Effector memory CD8-positive, alpha-beta T cell (primary cell): ENCODE measurements at regions not wholly inside any gene's neighbourhood (a gene's known extent, or its start where the extent isn't known, plus 50 kb on each side); places are given as distances from the start of the nearest gene placed in this dataset.

Experiments used
- ATAC-seq: fragments of 150-1000 bp; cut with Tn5 transposase; replicated peaks from 2 replicates; pipeline ENCODE4 v1.10.0; 2021; ENCODE audit warnings: mild to moderate bottlenecking, moderate library complexity
- DNase-seq, 3 experiments: peaks; one replicate each; pipeline ENCODE4 v3.0.0; 2021
- H3K27ac Mint-ChIP-seq, 2 donors: one replicate each; pipeline ENCODE4 v1.8.0; 2022; ENCODE audit warnings: mild to moderate bottlenecking in 2 of 2, mixed read lengths in 2 of 2, moderate library complexity in 2 of 2
- H3K27me3 Mint-ChIP-seq, 2 donors: one replicate each; pipeline ENCODE4 v1.8.0; 2022; ENCODE audit warnings: mixed read lengths in 2 of 2
- H3K36me3 Mint-ChIP-seq: one replicate; pipeline ENCODE4 v1.8.0; 2022; ENCODE audit warnings: mild to moderate bottlenecking, moderate library complexity, mixed read lengths; ENCODE audit not compliant: insufficient read depth
- H3K4me1 Mint-ChIP-seq, 2 donors: one replicate each; pipeline ENCODE4 v1.8.0; 2022; ENCODE audit warnings: low read depth in 2 of 2, mixed read lengths in 2 of 2
- H3K4me3 Mint-ChIP-seq, 2 donors: one replicate each; pipeline ENCODE4 v1.8.0; 2022; ENCODE audit warnings: mild to moderate bottlenecking in 2 of 2, mixed read lengths in 2 of 2, moderate library complexity in 2 of 2
- H3K9me3 Mint-ChIP-seq, 2 donors: one replicate each; pipeline ENCODE4 v1.8.0; 2022; ENCODE audit warnings: mixed read lengths in 2 of 2

DNA sequence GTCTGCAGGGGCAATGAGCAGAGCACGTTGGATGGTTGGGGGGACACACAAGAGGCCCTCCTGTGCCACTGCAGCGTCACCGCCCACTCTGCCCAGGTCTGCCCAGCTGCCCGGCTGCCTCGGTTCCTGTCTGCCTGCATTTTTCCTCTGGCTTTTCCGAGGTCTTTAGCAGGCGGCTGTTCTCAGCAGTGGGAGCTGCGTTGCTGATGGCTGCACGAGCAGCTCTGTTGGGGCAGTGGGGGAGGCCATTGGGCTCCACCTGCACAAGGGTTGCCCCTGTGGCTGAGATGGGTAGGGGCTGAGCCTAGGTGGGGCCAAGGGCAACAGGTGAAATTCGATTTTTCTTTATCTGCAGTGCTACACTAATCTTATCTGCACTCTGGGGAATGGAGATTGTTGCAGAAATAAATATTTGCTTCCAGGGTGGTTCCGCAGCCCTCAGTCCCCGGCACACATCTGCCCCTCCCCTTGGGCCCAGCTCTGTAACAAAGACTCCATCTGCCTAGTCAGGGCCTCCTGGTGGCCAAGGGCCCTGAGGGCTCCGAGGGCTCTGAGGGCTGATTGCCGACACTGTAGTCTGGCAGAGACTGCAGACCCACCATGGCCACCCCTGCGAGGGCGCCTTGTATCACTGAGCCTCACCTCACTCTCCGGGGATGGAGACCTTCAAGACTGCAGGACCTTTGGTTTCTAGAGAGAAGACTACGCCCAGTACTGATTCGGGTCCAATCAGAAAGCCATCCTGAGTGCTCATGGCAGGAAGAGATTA is 141.7 kb upstream of the SHH start:
- H3K4me3 Mint-ChIP-seq, result no peak overlapping the region
- no peak for DNase-seq
- H3K4me1 Mint-ChIP-seq, result no peaks in the 10 kb centered on the region
- ATAC-seq, result no peak
- no peaks in the 10 kb centered on the region for H3K9me3 Mint-ChIP-seq
- no peaks in the 10 kb centered on the region for H3K36me3 Mint-ChIP-seq
- H3K27me3 Mint-ChIP-seq, result peaks cover 7 to 16% of the 10 kb centered on the region in 2 donors
- no peak overlapping the region for H3K27ac Mint-ChIP-seq

DNA sequence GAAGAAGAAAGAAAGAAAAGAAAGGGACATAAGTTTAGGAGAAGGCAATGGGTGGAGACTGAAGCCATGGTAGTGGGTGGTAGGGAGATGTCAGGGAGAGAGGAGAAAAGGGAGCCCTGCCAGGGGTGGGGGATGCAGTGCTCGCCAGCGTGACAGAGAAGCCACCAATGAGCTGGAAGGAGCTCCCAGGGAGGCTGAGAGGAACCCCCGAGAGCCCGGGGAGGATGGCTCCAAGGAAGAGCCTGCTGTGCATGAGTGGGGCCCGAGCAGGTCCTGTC is 141.2 kb upstream of the SHH start:
- Mint-ChIP-seq H3K27me3 (peaks cover 7 to 21% of the 10 kb centered on the region in 2 donors), H3K36me3 (no peaks in the 10 kb centered on the region), H3K27ac (no peak overlapping the region), H3K4me1 (no peaks in the 10 kb centered on the region), H3K9me3 (no peaks in the 10 kb centered on the region), H3K4me3 (no peak overlapping the region)
- DNase-seq (no peak), ATAC-seq (no peak)

DNA sequence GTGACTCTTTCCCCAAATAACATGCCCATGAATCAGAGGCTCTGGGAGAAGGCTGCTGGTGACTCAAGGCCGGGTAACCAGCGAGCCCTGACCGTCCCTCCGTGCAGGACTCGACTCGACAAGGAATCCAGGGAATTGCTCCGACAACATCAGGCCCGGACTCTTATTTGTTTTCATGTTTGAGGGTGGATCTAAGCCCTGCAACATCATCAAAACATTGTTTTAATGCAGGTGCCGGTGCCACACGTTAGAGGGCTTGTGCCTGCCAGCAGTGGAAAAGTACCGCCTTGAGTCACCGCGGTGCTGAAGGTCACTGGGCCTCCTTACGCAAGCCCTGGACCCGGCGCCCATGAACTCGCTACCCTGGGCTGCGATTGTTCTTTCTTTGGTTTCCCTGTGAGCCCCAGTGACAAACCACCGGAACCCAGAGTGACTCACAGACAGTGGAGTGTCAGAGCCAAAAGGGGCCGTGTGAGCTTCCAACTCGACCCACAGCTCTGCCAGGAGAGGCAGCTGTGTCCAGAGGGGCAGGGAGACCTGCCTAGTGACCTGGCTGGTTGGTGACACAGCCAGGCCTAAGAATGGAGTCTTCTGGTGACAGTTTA is 139.4 kb upstream of the SHH start:
- Mint-ChIP-seq H3K27ac (no peak overlapping the region), H3K36me3 (no peaks in the 10 kb centered on the region), H3K9me3 (no peaks in the 10 kb centered on the region), H3K27me3 (peaks cover 7 to 26% of the 10 kb centered on the region in 2 donors), H3K4me3 (no peak overlapping the region), H3K4me1 (no peaks in the 10 kb centered on the region)
- DNase-seq, result no peak
- no peak for ATAC-seq

DNA sequence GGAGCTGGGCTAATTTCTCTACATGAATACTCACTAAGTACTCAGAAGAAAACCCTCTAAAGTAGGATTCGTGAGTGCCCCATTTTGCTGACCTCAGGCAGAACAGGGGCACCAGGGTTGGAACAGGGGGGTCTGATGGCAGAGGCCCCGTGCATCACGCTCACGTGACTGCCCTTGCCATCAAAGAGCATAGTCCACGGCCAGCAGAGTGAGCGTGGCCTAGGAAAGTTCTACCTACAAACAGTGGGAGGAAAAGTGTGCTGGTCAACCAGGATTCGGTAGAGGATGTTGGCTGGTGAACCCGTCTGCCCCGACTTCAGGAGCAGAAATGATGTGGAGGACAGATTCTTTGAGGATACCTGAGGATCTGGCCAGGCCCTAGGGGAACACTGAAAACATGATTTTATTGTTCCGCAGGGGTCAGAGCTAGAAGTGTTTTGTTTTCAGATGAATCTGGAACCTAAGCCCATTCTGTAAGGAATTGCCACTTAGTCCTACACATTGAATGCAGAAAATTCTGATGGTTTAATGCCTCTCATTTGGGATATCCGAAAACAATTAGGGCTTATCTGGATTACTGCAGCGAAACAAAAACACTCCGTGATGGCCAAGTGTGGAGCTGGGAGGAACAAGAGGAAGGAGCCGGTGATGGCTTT is 138.8 kb upstream of the SHH start:
- no peak overlapping the region for H3K27ac Mint-ChIP-seq
- DNase-seq (no peak), ATAC-seq (no peak)
- no peaks in the 10 kb centered on the region for H3K36me3 Mint-ChIP-seq
- peaks cover 0 to 2% of the 10 kb centered on the region in 2 donors for H3K9me3 Mint-ChIP-seq
- no peaks in the 10 kb centered on the region for H3K4me1 Mint-ChIP-seq
- H3K27me3 Mint-ChIP-seq, result peaks cover 7 to 26% of the 10 kb centered on the region in 2 donors
- H3K4me3 Mint-ChIP-seq, result no peak overlapping the region

DNA sequence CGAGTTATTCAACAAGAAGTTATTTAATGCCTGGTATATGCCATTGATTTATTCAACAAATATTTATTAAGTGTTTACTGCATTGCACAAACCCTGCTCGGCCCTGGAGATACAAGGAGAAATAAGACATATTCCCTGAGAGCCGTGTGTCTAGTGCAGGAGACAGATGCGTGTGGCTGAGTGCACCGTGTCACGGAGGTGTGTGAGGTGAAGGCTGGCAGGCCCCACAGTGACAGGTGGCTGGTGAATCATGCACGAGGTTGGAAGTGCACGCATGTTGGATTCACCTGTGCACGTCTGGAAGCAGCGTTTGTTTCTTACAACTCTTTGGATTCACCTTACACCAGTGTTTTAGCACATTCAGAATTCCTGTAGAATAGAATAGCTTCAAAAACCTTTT is 136.6 kb upstream of the SHH start:
- DNase-seq (no peak), ATAC-seq (no peak)
- H3K4me3 Mint-ChIP-seq, result no peak overlapping the region
- H3K9me3 Mint-ChIP-seq, result peaks cover 0 to 7% of the 10 kb centered on the region in 2 donors
- H3K27me3 Mint-ChIP-seq, result peaks cover 7 to 26% of the 10 kb centered on the region in 2 donors
- H3K36me3 Mint-ChIP-seq, result no peaks in the 10 kb centered on the region
- no peaks in the 10 kb centered on the region for H3K4me1 Mint-ChIP-seq
- no peak overlapping the region for H3K27ac Mint-ChIP-seq

DNA sequence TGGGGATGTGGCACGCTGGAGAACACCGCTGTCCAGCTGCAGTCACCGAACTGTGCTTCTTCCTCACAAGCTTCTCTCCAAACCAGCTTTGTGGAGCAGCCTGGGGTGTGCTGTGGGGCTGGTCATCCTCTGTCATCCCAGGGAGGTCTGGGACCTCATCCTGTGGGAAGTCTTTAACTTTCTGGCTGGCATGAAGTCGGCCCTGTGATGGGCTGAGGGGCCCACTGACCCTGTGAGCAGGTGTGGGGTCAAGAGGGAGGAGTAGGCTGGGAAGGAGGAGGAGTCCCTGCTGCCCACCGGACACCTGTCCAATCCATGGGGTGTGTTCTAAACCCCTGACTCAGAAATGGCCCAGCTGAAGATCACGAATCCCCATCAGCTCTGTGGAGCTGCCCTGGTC is 136.2 kb upstream of the SHH start:
- peaks cover 7 to 26% of the 10 kb centered on the region in 2 donors for H3K27me3 Mint-ChIP-seq
- no peak for DNase-seq
- H3K4me3 Mint-ChIP-seq, result no peak overlapping the region
- H3K4me1 Mint-ChIP-seq, result no peaks in the 10 kb centered on the region
- no peak for ATAC-seq
- no peak overlapping the region for H3K27ac Mint-ChIP-seq
- H3K36me3 Mint-ChIP-seq, result no peaks in the 10 kb centered on the region
- peaks cover 0 to 7% of the 10 kb centered on the region in 2 donors for H3K9me3 Mint-ChIP-seq

DNA sequence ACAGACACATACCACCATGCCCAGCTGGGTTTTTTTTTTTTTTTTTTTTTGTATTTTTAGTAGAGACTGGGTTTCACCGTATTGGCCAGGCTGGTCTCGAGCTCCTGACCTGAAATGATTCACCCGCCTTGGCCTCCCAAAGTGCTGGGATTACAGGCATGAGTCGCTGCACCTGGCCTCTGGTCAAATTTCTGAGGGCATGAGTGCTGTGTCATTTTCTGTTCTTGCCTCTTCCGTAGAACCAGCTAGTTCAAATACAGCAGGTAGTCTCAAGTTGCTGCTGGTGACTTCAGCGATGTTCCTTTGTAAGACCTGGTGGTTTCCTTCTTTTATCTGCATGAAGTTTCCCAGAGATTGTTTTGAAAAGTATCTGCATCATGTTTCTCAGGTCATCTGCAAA is 134.8 kb upstream of the SHH start:
- ATAC-seq (no peak), DNase-seq (no peak)
- Mint-ChIP-seq H3K9me3 (peaks cover 0 to 7% of the 10 kb centered on the region in 2 donors), H3K4me1 (no peaks in the 10 kb centered on the region), H3K4me3 (no peak overlapping the region), H3K27ac (no peak overlapping the region), H3K36me3 (no peaks in the 10 kb centered on the region), H3K27me3 (peaks cover 7 to 12% of the 10 kb centered on the region in 2 donors)

DNA sequence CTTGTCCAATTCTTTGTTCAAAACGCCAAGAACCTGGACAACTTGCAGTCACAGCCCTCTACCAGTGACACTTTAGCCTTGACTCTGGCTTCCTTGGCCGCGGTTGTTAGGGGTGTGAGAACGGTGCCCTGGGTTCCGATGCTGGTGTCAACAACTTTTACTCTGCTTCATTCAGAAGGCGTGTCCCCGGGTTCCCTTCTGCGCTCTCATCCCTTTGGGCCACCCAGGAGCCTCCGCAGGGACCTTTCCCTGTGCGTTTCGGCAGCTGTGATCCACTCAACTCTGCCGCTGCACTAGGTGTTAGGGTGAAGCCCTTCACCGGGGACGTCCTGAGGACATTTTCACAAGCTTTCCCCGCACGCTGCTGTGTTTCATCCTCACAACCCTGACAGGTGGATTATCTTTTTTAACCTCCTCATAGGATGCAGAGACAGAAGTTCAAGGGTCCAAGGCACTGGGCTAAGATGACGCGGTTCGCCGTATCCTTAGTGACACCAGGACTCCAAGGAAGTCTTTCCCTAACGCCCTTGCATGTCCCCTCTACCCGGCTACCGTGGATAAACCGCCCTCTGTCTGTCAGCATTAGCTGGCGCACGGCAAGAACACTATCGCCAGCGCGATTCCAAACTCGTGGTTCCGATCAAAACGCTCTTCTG is 133.5 kb upstream of the SHH start:
- no peak for ATAC-seq
- Mint-ChIP-seq H3K4me1 (no peaks in the 10 kb centered on the region), H3K27me3 (peaks cover 7 to 10% of the 10 kb centered on the region in 2 donors), H3K27ac (no peak overlapping the region), H3K9me3 (peaks cover 0 to 7% of the 10 kb centered on the region in 2 donors), H3K4me3 (no peak overlapping the region), H3K36me3 (no peaks in the 10 kb centered on the region)
- DNase-seq, result no peak

DNA sequence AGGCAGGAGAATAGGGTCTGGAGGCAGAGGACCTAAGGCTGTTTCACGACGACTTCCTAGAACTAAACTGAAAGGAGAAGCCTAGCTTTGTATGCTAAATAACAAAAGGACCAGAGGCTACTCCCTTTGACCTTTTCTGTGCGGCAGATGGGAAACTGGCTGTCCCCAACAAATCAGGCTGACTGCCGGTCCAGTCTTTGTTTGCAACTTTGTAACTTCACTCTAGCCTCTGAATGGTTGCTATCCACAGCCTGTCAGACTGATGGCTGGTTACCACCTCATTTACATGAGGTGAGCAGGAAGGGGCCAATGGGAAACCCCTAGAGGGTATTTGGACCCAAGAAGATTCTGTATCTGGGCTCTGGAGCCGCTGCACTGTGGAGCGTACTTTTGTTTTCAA is 132.6 kb upstream of the SHH start:
- Mint-ChIP-seq H3K4me1 (no peaks in the 10 kb centered on the region), H3K9me3 (peaks cover 0 to 7% of the 10 kb centered on the region in 2 donors), H3K4me3 (no peak overlapping the region), H3K36me3 (no peaks in the 10 kb centered on the region), H3K27me3 (peaks cover 1 to 10% of the 10 kb centered on the region in 2 donors), H3K27ac (no peak overlapping the region)
- DNase-seq (no peak), ATAC-seq (no peak)

DNA sequence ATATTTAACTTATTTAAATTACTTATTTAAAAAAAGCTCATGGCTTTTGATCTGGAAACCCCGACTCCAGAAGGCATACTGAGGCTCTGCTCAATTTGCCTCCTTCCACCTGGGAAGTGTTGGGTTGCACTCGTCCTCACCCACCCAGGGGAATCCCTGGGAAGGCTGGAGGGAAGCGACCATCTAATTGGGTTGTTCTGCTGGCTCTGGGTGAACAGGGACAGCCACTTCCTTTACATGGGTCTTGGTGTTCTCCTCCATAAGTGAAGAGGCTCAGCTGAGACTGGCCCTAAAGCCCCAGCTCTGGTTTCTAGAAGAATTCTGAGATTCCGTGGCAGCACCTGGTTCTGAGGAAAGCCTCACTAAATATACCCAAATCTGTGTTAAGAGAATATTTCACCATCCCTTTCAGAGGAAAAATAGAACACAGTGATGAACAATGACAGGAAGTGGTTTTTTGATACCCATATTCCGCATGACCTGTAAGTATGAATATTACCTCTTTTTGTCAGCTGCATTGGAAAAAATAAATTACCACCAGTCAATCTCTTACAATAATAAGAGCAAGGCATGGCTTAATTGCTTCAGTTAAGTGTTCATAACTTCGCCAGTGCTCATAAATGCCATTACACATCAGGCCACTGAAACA is 131.1 kb upstream of the SHH start:
- ATAC-seq (no peak), DNase-seq (no peak)
- Mint-ChIP-seq H3K9me3 (peaks cover 0 to 7% of the 10 kb centered on the region in 2 donors), H3K4me3 (no peak overlapping the region), H3K36me3 (no peaks in the 10 kb centered on the region), H3K4me1 (no peaks in the 10 kb centered on the region), H3K27me3 (peaks cover 0 to 8% of the 10 kb centered on the region in 2 donors), H3K27ac (no peak overlapping the region)

DNA sequence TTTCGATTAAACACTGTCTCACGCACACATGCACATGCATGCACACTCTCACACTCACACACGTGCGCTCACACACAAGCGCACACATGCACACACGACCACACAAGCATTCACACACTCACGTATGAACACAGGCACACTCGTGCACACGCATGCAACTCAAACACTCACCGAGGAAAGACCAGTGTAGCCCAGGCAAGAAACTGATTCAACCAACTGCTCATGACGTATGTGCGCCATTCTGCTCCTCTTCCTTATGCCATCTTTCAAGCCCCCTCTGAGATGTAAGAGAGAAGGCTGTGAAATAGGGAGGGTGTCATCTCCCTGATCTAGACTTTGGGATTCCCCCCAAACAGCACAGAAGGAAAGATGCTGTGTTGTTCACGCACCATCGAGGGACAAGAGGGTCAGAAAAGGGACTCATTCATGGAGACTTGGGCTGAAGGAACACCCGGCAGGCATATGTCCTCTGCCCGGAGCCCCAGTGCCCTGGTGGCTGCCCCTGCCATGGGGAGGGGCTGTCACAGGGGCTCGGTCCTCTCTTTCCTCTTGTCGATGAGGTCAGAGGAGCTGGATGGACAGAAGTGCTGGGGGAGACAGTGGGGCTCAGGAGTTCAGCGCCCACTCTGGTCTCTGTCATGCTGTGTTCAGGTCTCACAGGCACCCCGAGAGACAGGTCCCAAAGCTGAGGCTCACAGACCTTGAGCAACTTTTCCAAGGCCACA is 130.1 kb upstream of the SHH start:
- peaks cover 4 to 14% of the 10 kb centered on the region in 2 donors for H3K27me3 Mint-ChIP-seq
- no peaks in the 10 kb centered on the region for H3K36me3 Mint-ChIP-seq

DNA sequence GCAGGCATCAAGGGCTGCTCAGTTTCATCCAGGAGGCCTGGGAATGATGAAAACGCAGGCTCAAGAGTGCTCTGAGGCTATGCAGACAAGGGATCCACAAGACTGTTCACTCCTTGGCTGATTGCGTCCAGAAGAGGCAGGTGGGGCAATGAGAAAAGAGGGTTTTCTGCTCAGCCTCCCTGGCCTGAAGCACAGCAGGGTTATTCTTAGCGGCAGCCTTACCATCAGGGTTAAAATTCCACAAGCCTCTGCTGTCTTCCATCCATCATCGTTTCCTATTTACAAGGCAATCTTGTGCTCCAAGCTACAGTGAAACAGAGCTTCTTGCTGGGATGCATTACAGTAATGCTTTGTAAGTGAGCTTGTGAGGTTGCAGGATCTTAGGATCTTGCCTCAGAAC is 129.4 kb upstream of the SHH start:
- H3K9me3 Mint-ChIP-seq, result peaks cover 0 to 7% of the 10 kb centered on the region in 2 donors
- ATAC-seq (no peak), DNase-seq (no peak)
- H3K4me1 Mint-ChIP-seq, result no peaks in the 10 kb centered on the region
- no peaks in the 10 kb centered on the region for H3K36me3 Mint-ChIP-seq
- peaks cover 5 to 21% of the 10 kb centered on the region in 2 donors for H3K27me3 Mint-ChIP-seq
- H3K4me3 Mint-ChIP-seq, result no peak overlapping the region
- H3K27ac Mint-ChIP-seq, result no peak overlapping the region

More for the DNA sequence above, 130.1 kb upstream of the SHH start:
- ATAC-seq, result no peak
- Mint-ChIP-seq H3K9me3 (peaks cover 0 to 7% of the 10 kb centered on the region in 2 donors), H3K27ac (no peak overlapping the region), H3K4me1 (no peaks in the 10 kb centered on the region), H3K4me3 (no peak overlapping the region)
- no peak for DNase-seq

DNA sequence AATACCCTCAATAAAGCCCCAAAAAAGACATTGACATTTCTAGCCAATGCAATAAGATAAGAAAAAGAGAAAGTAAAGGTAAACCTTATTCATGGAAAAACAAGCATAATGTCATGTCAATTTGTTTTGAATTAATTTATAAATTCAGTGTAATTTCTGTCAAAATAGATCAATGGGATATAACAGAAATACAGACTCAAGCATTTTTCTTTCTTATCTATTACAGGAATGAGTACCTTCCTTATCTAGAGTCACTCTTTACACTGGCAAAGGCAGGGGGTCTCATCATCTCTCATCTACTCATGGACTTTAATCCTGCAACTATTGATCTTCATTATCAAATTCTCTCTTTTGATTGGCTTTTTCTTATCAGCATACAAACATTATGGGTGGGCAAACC is 127.1 kb upstream of the SHH start:
- H3K4me3 Mint-ChIP-seq, result no peak overlapping the region
- H3K27me3 Mint-ChIP-seq, result peaks cover 5 to 21% of the 10 kb centered on the region in 2 donors
- H3K36me3 Mint-ChIP-seq, result no peaks in the 10 kb centered on the region
- DNase-seq, result no peak
- H3K4me1 Mint-ChIP-seq, result no peaks in the 10 kb centered on the region
- no peak overlapping the region for H3K27ac Mint-ChIP-seq
- no peak for ATAC-seq
- H3K9me3 Mint-ChIP-seq, result peaks cover 11 to 15% of the 10 kb centered on the region in 2 donors
